Activated CD4-positive, alpha-beta T cell treated with anti-CD3 and anti-CD28 coated beads, Interleukin-2, amount 50 U/mL, for 16 hours (primary cell): ENCODE measurements at regions not wholly inside any gene's neighbourhood (a gene's known extent, or its start where the extent isn't known, plus 50 kb on each side); places are given as distances from the start of the nearest gene placed in this dataset.
"Not testable (repeated sequence)": the region's sequence is repeated elsewhere in the genome, so short reads cannot be mapped to it uniquely, and the experiment has no call there.

Source experiments
- DNase-seq: peaks from one replicate; pipeline ENCODE4 v3.0.0-alpha.2; 2020

DNA sequence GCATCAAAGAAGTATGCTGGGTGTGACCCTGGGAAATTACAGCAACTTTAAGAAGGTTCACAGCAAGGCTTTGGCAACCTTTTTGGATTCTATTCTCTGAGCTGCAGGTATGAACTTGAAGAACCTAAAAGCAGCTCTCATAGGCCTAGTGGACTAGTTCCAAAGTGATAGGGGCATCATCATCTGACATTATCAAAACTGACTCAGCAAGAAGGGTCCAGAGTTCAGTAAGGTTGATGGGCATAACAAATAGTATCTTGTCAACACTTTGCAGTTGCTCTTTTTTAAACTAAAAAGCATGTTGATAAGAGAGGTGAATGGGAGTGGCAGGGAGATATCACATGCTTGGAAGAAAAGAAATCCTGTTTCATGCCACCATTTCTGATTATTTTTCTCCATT is 249.3 kb downstream of the ZNF674 start:
- no peak for DNase-seq

- no peak for DNase-seq
These were observed 251.0 kb downstream of the ZNF674 start for GRCh38 chrX:46294234-46294633.

- DNase-seq: peak; percentile 55
These were observed 265.3 kb downstream of the ZNF674 start for GRCh38 chrX:46279925-46280313.

- peak; percentile 56 for DNase-seq
These were observed 265.9 kb downstream of the ZNF674 start for GRCh38 chrX:46279214-46279924.

DNA sequence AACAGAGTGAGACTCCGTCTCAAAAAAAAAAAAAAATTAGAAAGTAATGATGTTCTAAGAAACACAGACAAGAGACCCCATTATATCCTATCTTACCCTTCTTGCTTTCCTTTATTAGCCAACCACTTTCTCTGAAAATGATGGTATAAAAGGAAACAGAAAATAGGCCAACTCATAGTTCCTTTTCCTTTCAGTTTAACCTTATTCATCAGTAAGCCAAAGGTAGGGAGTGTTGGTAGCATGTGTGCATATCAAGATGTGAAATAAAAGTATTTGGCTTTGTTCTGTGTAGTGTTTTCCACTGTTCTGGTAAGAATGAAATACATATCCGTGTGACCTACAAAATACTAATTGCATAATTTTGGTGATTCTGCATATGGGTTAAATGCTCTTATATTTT is 266.6 kb downstream of the ZNF674 start:
- peak; percentile 21 for DNase-seq

DNA sequence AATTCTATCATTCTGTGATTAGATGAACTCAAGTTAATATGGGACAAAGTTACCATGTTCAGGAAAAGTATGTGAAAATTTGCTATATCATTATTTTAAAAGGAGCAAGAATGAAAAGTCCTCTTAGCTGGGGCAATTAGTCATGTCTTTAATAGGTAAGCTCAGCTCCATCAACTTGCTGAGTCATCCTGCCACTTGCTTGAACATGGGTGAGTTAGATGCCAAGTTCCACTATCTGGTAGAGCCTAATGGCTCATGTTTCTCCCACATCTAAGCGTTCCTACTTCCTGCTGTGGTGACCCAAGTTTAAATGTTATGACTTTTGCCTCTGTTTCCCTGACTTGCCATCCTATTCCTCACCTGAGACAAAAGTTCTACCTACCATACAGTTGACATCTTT is 276.8 kb downstream of the ZNF674 start:
- peak; percentile 59 for DNase-seq

GRCh38 chrX:46263494-46263893 is 281.7 kb downstream of the ZNF674 start:
- no peak for DNase-seq

DNA sequence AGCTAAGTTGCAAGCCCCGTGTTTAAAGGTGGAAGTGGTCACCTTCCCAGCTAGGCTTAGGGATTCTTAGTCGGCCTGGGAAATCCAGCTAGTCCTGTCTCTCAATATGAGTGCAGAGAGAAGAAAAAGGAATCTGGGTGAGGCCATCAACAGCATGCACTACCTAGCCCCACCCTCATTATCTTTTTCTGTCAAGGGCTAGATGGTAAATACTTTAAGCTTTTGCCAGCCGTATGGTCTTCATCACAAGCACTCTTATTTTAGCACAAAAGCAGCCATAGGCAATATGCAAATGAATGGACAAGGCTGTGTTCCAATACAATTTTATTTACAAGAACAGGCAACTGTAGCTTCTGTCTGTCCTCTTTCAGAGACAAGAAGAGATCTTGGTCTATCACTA is 282.9 kb downstream of the ZNF674 start:
- no peak for DNase-seq

DNA sequence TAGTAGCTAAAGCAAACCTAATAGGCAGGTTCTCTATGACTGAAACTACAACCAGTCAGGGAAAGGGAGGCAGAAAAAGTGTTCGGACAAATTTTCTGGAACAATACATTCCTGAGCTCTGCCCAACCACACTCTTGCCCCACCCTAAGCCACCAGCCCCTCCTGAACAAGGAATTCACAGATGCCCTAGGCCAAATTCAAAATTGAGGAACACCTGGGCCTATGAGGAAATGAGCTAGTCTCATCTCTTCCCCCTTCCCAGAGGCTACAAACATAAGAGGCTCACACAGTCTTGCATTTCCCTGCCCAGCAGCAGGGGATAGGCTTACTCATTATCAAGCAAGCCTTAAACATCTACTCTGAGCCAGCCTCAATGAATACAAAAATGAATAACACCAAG is 284.7 kb downstream of the ZNF674 start:
- no peak for DNase-seq

- DNase-seq: no peak
These were observed 286.9 kb downstream of the ZNF674 start for GRCh38 chrX:46258356-46258755.

GRCh38 chrX:46257451-46257879 is 287.8 kb downstream of the ZNF674 start:
- no peak for DNase-seq

DNA sequence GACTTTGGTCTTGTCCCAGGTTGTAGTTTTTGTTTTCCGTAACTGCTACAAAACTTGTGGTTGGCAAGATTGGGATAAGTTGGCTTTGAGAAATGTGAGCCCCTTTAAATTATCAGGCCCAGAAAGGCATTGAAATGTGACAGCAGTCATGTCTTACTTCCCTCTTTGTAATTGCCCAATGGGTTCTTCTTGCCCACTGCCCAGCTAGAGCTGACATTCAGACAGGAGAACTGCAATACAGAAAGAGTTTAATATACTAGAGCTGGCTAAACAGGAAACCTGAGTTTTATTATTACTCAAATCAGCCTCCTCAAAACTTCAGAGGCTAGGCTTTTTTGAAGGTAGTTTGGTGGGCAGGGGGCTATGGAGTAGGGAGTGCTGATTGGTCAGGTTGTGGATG is 288.3 kb downstream of the ZNF674 start:
- no peak for DNase-seq

GRCh38 chrX:46255046-46255445 is 290.2 kb downstream of the ZNF674 start:
- no peak for DNase-seq

- DNase-seq: no peak
These were observed 290.6 kb downstream of the ZNF674 start for GRCh38 chrX:46254641-46255040.

- no peak for DNase-seq
These were observed 293.5 kb downstream of the ZNF674 start for GRCh38 chrX:46251755-46252154.

GRCh38 chrX:46250151-46250550 is 295.1 kb downstream of the ZNF674 start:
- DNase-seq: no peak

- DNase-seq: no peak
These were observed 297.8 kb downstream of the ZNF674 start for GRCh38 chrX:46247456-46247855.

DNA sequence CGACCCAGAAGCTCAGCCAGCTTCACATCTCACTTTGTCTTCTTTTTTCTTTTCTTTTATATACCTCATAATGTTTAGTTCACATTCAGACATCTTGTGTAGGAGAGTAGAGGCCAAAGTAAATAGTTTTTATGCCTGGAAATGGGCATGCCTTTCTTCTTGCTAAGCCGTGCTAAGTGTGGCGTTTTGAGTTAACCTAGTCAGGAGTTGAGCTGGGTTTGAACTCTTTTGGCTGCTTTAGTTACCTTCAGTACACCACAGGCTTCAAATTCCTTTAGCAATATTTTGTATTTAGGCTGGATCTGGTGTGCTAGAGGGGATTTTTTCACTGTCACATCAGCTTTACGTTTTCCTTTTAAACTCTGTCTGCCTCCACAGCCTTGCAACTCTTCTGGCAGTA is 300.8 kb downstream of the ZNF674 start:
- DNase-seq: no peak

- DNase-seq: no peak
These were observed 308.8 kb downstream of the ZNF674 start for GRCh38 chrX:46236411-46236810.

- DNase-seq: no peak
These were observed 309.4 kb downstream of the ZNF674 start for GRCh38 chrX:46235778-46236177.

DNA sequence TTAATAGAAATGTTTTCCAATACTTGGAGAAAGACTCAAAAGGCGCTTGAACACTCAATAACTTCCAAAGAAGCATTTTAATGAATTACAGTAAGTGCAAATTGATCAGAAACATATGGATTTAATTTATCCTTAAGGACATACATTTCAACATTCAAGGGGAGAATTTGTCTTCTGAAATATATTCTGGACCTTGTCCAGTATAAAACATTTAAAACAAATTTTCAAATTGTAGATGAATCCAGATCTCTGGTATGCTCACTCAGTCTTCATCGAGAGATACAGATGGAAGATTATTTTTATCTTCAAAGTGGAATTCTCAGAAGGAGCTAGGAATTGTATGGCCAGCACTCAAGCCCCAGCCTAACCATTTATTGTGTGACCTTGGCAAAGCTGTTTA is 310.4 kb downstream of the ZNF674 start:
- no peak for DNase-seq

DNA sequence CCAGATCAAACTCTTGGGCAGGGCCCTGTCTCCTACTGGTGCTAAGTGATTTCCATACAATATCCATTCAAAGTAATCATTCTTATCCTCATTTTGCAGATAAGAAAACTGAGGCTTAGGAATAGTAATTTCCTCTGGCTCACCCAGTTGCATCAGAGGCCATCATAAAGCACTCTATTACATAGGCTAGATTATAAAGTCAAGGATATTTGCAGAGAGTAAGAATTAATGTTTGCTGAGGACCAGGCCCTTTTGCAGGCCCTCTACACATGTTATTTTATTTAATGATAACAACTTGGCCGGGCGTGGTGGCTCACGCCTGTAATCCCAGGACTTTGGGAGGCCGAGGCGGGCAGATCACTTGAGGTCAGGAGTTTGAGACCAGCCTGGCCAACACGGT is 316.8 kb downstream of the ZNF674 start:
- no peak for DNase-seq

DNA sequence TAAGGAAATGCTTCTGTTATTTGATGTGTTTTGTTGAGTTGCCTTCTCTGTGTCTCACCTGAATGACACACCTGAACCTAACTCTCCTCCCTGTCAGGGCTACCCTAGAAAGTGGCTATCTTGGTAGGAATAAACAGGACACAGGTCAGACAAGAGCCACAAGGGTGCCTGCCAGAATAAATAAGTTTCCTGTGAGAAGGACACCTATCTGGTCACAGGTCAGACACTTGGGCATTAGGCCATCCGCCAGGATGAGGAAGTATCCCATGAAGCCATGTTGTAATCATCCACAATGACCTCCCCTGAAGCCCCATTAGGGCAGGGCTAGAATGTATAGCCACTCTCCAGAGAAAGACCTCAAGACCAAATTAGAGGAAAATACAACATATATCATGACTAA is 318.8 kb downstream of the ZNF674 start:
- DNase-seq: no peak

GRCh38 chrX:46223499-46223898 is 321.7 kb downstream of the ZNF674 start:
- DNase-seq: not testable (repeated sequence)

DNA sequence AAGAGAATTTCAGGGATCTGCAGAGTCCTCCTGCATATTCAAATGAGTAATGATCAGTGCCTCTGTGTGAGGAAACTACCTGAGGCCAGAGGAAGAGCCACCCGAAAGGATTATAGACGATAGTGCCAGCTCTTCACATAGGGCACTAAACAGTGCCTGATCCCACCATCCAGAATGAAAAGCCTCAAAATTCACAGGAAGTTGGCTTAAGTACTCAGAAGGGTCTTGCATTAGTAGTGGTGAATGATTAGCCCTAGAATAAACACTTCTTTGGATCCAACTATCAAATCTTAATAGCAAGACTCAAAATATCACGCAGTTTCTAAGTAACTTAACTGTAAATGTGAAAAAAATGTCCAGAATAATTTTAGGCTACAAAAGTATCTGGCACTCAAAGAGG is 324.4 kb downstream of the ZNF674 start:
- no peak for DNase-seq
